ENCODE measurements at regions not wholly inside any gene's neighbourhood (a gene's known extent, or its start where the extent isn't known, plus 50 kb on each side); places are given as distances from the start of the nearest gene placed in this dataset.

- Mint-ChIP-seq H3K36me3 (ENCODE audit: low read depth) (no peaks in the 10 kb centered on the region), H3K4me3 (no peak overlapping the region), H3K27me3 (ENCODE audit: insufficient read depth) (peaks cover 12% of the 10 kb centered on the region), H3K4me1 (ENCODE audit: low read depth) (no peaks in the 10 kb centered on the region), H3K27ac (no peak overlapping the region), H3K9me3 (no peaks in the 10 kb centered on the region)
- no peak for TF ChIP-seq CTCF (IDR thresholded peaks at IDR 0.05)
- no peak for DNase-seq
These were observed 145.9 kb upstream of the COPS8 start for GRCh38 chr2:236939721-236940231.

GRCh38 chr2:236940497-236940896 is 145.2 kb upstream of the COPS8 start:
- no peaks in the 10 kb centered on the region for H3K36me3 Mint-ChIP-seq (ENCODE audit: low read depth)
- H3K27me3 Mint-ChIP-seq (ENCODE audit: insufficient read depth): peaks cover 15% of the 10 kb centered on the region
- no peaks in the 10 kb centered on the region for H3K9me3 Mint-ChIP-seq
- H3K27ac Mint-ChIP-seq: no peak overlapping the region
- H3K4me3 Mint-ChIP-seq: no peak overlapping the region
- H3K4me1 Mint-ChIP-seq (ENCODE audit: low read depth): no peaks in the 10 kb centered on the region
- no peak for TF ChIP-seq CTCF (IDR thresholded peaks at IDR 0.05)
- DNase-seq: no peak

- H3K4me3 Mint-ChIP-seq: no peak overlapping the region
- no peaks in the 10 kb centered on the region for H3K36me3 Mint-ChIP-seq (ENCODE audit: low read depth)
- H3K4me1 Mint-ChIP-seq (ENCODE audit: low read depth): no peaks in the 10 kb centered on the region
- H3K27me3 Mint-ChIP-seq (ENCODE audit: insufficient read depth): peaks cover 15% of the 10 kb centered on the region
- no peak overlapping the region for H3K27ac Mint-ChIP-seq
- DNase-seq: no peak
- TF ChIP-seq CTCF (IDR thresholded peaks at IDR 0.05): no peak
- no peaks in the 10 kb centered on the region for H3K9me3 Mint-ChIP-seq
These were observed 144.7 kb upstream of the COPS8 start for GRCh38 chr2:236940916-236941520.

GRCh38 chr2:236941551-236941950 is 144.1 kb upstream of the COPS8 start:
- no peaks in the 10 kb centered on the region for H3K9me3 Mint-ChIP-seq
- no peaks in the 10 kb centered on the region for H3K36me3 Mint-ChIP-seq (ENCODE audit: low read depth)
- peaks cover 16% of the 10 kb centered on the region for H3K27me3 Mint-ChIP-seq (ENCODE audit: insufficient read depth)
- TF ChIP-seq CTCF (IDR thresholded peaks at IDR 0.05): no peak
- H3K4me3 Mint-ChIP-seq: no peak overlapping the region
- H3K27ac Mint-ChIP-seq: no peak overlapping the region
- H3K4me1 Mint-ChIP-seq (ENCODE audit: low read depth): no peaks in the 10 kb centered on the region
- no peak for DNase-seq

- Mint-ChIP-seq H3K4me1 (ENCODE audit: low read depth) (no peaks in the 10 kb centered on the region), H3K4me3 (no peak overlapping the region), H3K27me3 (ENCODE audit: insufficient read depth) (peaks cover 19% of the 10 kb centered on the region), H3K27ac (no peak overlapping the region), H3K9me3 (no peaks in the 10 kb centered on the region), H3K36me3 (ENCODE audit: low read depth) (no peaks in the 10 kb centered on the region)
- no peak for DNase-seq
- no peak for TF ChIP-seq CTCF (IDR thresholded peaks at IDR 0.05)
These were observed 143.1 kb upstream of the COPS8 start for GRCh38 chr2:236942554-236942953.

All from HFFc6 (cell line).